Endothelial cell (in vitro differentiated cells): ENCODE measurements at regions not wholly inside any gene's neighbourhood (a gene's known extent, or its start where the extent isn't known, plus 50 kb on each side); places are given as distances from the start of the nearest gene placed in this dataset.

Experiments
- DNase-seq: peaks from one replicate; pipeline ENCODE4 v3.0.0; 2021; ENCODE audit warnings: low spot score
- H3K27ac Mint-ChIP-seq: one replicate; pipeline ENCODE4 v1.8.0; 2021; ENCODE audit warnings: mixed read lengths, inconsistent platforms; ENCODE audit not compliant: unreplicated experiment
- H3K27me3 Mint-ChIP-seq: one replicate; pipeline ENCODE4 v1.8.0; 2021; ENCODE audit warnings: mild to moderate bottlenecking, moderate library complexity, mixed read lengths, inconsistent platforms; ENCODE audit not compliant: unreplicated experiment
- H3K36me3 Mint-ChIP-seq: one replicate; pipeline ENCODE4 v1.8.0; 2021; ENCODE audit warnings: mild to moderate bottlenecking, low read depth, mixed read lengths, inconsistent platforms; ENCODE audit not compliant: unreplicated experiment
- H3K4me1 Mint-ChIP-seq: one replicate; pipeline ENCODE4 v1.8.0; 2021; ENCODE audit warnings: mild to moderate bottlenecking, mixed read lengths, inconsistent platforms; ENCODE audit not compliant: unreplicated experiment
- H3K4me3 Mint-ChIP-seq: one replicate; pipeline ENCODE4 v1.8.0; 2021; ENCODE audit warnings: mild to moderate bottlenecking, mixed read lengths, inconsistent platforms; ENCODE audit not compliant: unreplicated experiment
- H3K9me3 Mint-ChIP-seq: one replicate; pipeline ENCODE4 v1.8.0; 2021; ENCODE audit warnings: mixed read lengths, inconsistent platforms; ENCODE audit not compliant: unreplicated experiment
- CTCF ChIP-seq: fragments of 200-600 bp; sonication (generic); IDR thresholded peaks from one replicate; pipeline ENCODE4 v1.5.0; 2021; ENCODE audit warnings: antibody characterized with exemption; ENCODE audit not compliant: unreplicated experiment

- no peak for DNase-seq
- no peak for TF ChIP-seq CTCF
- peaks cover 2% of the 10 kb centered on the region for H3K4me1 Mint-ChIP-seq
- no peaks in the 10 kb centered on the region for H3K9me3 Mint-ChIP-seq
- no peak overlapping the region for H3K27ac Mint-ChIP-seq
- no peaks in the 10 kb centered on the region for H3K27me3 Mint-ChIP-seq
- no peak overlapping the region for H3K4me3 Mint-ChIP-seq
- H3K36me3 Mint-ChIP-seq, result no peaks in the 10 kb centered on the region
Observed at GRCh38 chr13:108026680-108027410, 188.5 kb downstream of the LIG4 start.

- no peaks in the 10 kb centered on the region for H3K4me1 Mint-ChIP-seq
- no peak overlapping the region for H3K4me3 Mint-ChIP-seq
- DNase-seq, result no peak
- H3K27me3 Mint-ChIP-seq, result peaks cover 1% of the 10 kb centered on the region
- no peaks in the 10 kb centered on the region for H3K36me3 Mint-ChIP-seq
- no peak for TF ChIP-seq CTCF
- no peak overlapping the region for H3K27ac Mint-ChIP-seq
- peaks cover 7% of the 10 kb centered on the region for H3K9me3 Mint-ChIP-seq
Observed at GRCh38 chr13:108020027-108020426, 195.3 kb downstream of the LIG4 start.

GRCh38 chr13:108018371-108018870 lies 196.9 kb downstream of the LIG4 start:
- Mint-ChIP-seq H3K36me3 (no peaks in the 10 kb centered on the region), H3K9me3 (peaks cover 7% of the 10 kb centered on the region), H3K27me3 (peaks cover 1% of the 10 kb centered on the region), H3K27ac (no peak overlapping the region), H3K4me1 (no peaks in the 10 kb centered on the region), H3K4me3 (no peak overlapping the region)
- DNase-seq, result no peak
- no peak for TF ChIP-seq CTCF

GRCh38 chr13:108006619-108007018 lies 208.7 kb downstream of the LIG4 start:
- DNase-seq, result no peak
- no peak for TF ChIP-seq CTCF
- no peaks in the 10 kb centered on the region for H3K4me1 Mint-ChIP-seq
- peaks cover 3% of the 10 kb centered on the region for H3K27me3 Mint-ChIP-seq
- H3K9me3 Mint-ChIP-seq, result no peaks in the 10 kb centered on the region
- H3K4me3 Mint-ChIP-seq, result no peak overlapping the region
- no peak overlapping the region for H3K27ac Mint-ChIP-seq
- H3K36me3 Mint-ChIP-seq, result no peaks in the 10 kb centered on the region

GRCh38 chr13:108005231-108005630 lies 210.1 kb downstream of the LIG4 start:
- no peak for TF ChIP-seq CTCF
- DNase-seq, result no peak

More at GRCh38 chr13:108005231-108005630, 210.1 kb downstream of the LIG4 start:
- no peaks in the 10 kb centered on the region for H3K9me3 Mint-ChIP-seq
- no peaks in the 10 kb centered on the region for H3K4me1 Mint-ChIP-seq
- H3K36me3 Mint-ChIP-seq, result no peaks in the 10 kb centered on the region
- H3K4me3 Mint-ChIP-seq, result no peak overlapping the region
- peaks cover 3% of the 10 kb centered on the region for H3K27me3 Mint-ChIP-seq
- H3K27ac Mint-ChIP-seq, result no peak overlapping the region
